OCI-LY7 (cell line): ENCODE measurements at regions not wholly inside any gene's neighbourhood (a gene's known extent, or its start where the extent isn't known, plus 50 kb on each side); places are given as distances from the start of the nearest gene placed in this dataset.
A peak's percentile ranks its signal among the peaks of the same experiment; 100 is the strongest.

Experiments used
- BruUV-seq: library from RNA; stranded (reverse); fragments of 400-500 nt; replicated peaks from 2 replicates; lab custom pipeline; 2021; lab: Mats Ljungman, UMichigan
- CTCF ChIA-PET: fragments of 300-600 bp; sonication (Branson Sonifier 250); formaldehyde crosslinking; loops from one replicate; lab custom pipeline; 2022; ENCODE audit warnings: antibody characterized with exemption; ENCODE audit not compliant: unreplicated experiment; lab: Charles Lee
- POLR2A ChIA-PET: fragments of 300-600 bp; sonication (Branson Sonifier 250); formaldehyde crosslinking; loops from one replicate; lab custom pipeline; 2022; ENCODE audit warnings: antibody characterized with exemption; lab: Charles Lee
- DNase-seq: peaks from one replicate; pipeline ENCODE4 v3.0.0-alpha.2; 2015; ENCODE audit warnings: low spot score
- H2AFZ ChIP-seq: fragments of 200-600 bp; sonication (generic), shearing (Covaris generic); 2 replicates; pipeline ENCODE4 v1.6.1; 2014; ENCODE audit warnings: mild to moderate bottlenecking, antibody characterized with exemption, low read length, moderate library complexity
- H3K27ac ChIP-seq: fragments of 200-600 bp; sonication (generic); 2 replicates; pipeline ENCODE4 v1.5.1; 2014; ENCODE audit warnings: mixed run types, low read depth, mild to moderate bottlenecking, moderate library complexity, low read length, inconsistent platforms; ENCODE audit not compliant: poor library complexity, severe bottlenecking
- H3K36me3 ChIP-seq: fragments of 200-600 bp; sonication (generic); 2 replicates; pipeline ENCODE4 v1.6.1; 2014; ENCODE audit warnings: mild to moderate bottlenecking, antibody characterized with exemption, low read length, moderate library complexity, mixed read lengths; ENCODE audit not compliant: insufficient read depth
- H3K4me1 ChIP-seq: fragments of 200-600 bp; sonication (generic); 2 replicates; pipeline ENCODE4 v1.5.1; 2014; ENCODE audit warnings: mild to moderate bottlenecking, low read length; ENCODE audit not compliant: insufficient read depth, poor library complexity, severe bottlenecking
- H3K4me2 ChIP-seq: fragments of 200-600 bp; sonication (generic); 2 replicates; pipeline ENCODE4 v1.6.1; 2014; ENCODE audit warnings: mild to moderate bottlenecking, low read length
- H3K4me3 ChIP-seq: fragments of 200-600 bp; sonication (generic); 2 replicates; pipeline ENCODE4 v1.5.1; 2014; ENCODE audit warnings: mild to moderate bottlenecking, low read depth, low read length; ENCODE audit not compliant: poor library complexity, severe bottlenecking
- H3K79me2 ChIP-seq: fragments of 200-600 bp; sonication (generic); 2 replicates; pipeline ENCODE4 v1.6.1; 2016; ENCODE audit warnings: low read depth, mild to moderate bottlenecking, low read length, moderate library complexity, mixed read lengths; ENCODE audit not compliant: insufficient read depth
- H3K9me2 ChIP-seq: fragments of 200-600 bp; sonication (generic); 2 replicates; pipeline ENCODE4 v1.6.1; 2016; ENCODE audit warnings: mild to moderate bottlenecking, low read length, mixed read lengths; ENCODE audit not compliant: insufficient read depth
- H3K9me3 ChIP-seq: fragments of 200-600 bp; sonication (generic); 2 replicates; pipeline ENCODE4 v1.6.1; 2014; ENCODE audit warnings: mild to moderate bottlenecking, mixed run types, low read length, mixed read lengths
- H4K20me1 ChIP-seq: fragments of 200-600 bp; sonication (generic); 2 replicates; pipeline ENCODE4 v1.6.1; 2014; ENCODE audit warnings: mild to moderate bottlenecking, antibody characterized with exemption, low read length, moderate library complexity, mixed read lengths; ENCODE audit not compliant: insufficient read depth
- EZH2phosphoT487 ChIP-seq: fragments of 200-600 bp; sonication (generic); IDR thresholded peaks from 2 replicates; pipeline ENCODE4 v1.6.1; 2018; ENCODE audit warnings: low read depth, borderline replicate concordance, mild to moderate bottlenecking, mixed run types, antibody characterized with exemption, low read length, moderate library complexity, mixed read lengths
- intact Hi-C: fragments of 100-400 bp; cut with micrococcal nuclease; formaldehyde crosslinking; loops from one replicate; pipeline ENCODE4 v1.10.0; 2022; ENCODE audit not compliant: unreplicated experiment
- TF ChIP-seq, protein P1 (sequence below): fragments of 200-600 bp; sonication (generic); conservative IDR thresholded peaks from 2 replicates; pipeline ENCODE4 v1.5.1; 2014; ENCODE audit warnings: mild to moderate bottlenecking, antibody characterized with exemption, low read length, moderate library complexity, mixed read lengths

DNA sequence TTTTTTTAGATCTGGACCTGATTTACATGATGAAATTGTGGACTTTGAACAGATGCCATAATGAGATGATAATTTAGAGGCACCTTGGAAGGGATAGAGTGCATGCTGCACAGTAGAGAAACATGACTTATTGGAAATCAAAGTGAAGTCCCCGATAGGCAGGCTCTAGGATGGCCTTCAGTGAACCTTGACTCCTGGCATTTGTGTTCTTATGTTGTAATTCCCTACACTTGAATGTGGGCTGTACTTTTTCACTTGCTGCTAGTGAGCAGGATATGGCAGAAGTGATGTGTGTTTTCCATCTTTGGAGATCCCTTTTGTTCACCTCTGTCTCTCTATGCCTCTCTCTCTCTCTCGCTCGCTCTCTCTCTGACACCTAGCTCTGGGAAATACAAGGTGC is 1614.6 kb downstream of the PCDH9 start:
- Histone ChIP-seq H3K27ac (no peak overlapping the region), H3K79me2 (no peaks in the 10 kb centered on the region), H3K9me2 (no peaks in the 10 kb centered on the region), H3K36me3 (no peaks in the 10 kb centered on the region), H4K20me1 (no peaks in the 10 kb centered on the region), H3K4me3 (no peak overlapping the region), H3K4me1 (no peaks in the 10 kb centered on the region), H3K9me3 (no peaks in the 10 kb centered on the region), H3K4me2 (no peak overlapping the region), H2AFZ (no peak overlapping the region)
- POLR2A ChIA-PET, result no interaction called here
- no TSS peak for BruUV-seq
- CTCF ChIA-PET, result no interaction called here
- intact Hi-C loops, result no loop called here
- no peak for DNase-seq
- TF ChIP-seq, protein P1, sequence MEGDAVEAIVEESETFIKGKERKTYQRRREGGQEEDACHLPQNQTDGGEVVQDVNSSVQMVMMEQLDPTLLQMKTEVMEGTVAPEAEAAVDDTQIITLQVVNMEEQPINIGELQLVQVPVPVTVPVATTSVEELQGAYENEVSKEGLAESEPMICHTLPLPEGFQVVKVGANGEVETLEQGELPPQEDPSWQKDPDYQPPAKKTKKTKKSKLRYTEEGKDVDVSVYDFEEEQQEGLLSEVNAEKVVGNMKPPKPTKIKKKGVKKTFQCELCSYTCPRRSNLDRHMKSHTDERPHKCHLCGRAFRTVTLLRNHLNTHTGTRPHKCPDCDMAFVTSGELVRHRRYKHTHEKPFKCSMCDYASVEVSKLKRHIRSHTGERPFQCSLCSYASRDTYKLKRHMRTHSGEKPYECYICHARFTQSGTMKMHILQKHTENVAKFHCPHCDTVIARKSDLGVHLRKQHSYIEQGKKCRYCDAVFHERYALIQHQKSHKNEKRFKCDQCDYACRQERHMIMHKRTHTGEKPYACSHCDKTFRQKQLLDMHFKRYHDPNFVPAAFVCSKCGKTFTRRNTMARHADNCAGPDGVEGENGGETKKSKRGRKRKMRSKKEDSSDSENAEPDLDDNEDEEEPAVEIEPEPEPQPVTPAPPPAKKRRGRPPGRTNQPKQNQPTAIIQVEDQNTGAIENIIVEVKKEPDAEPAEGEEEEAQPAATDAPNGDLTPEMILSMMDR, result no peak
- TF ChIP-seq EZH2phosphoT487, result no peak

DNA sequence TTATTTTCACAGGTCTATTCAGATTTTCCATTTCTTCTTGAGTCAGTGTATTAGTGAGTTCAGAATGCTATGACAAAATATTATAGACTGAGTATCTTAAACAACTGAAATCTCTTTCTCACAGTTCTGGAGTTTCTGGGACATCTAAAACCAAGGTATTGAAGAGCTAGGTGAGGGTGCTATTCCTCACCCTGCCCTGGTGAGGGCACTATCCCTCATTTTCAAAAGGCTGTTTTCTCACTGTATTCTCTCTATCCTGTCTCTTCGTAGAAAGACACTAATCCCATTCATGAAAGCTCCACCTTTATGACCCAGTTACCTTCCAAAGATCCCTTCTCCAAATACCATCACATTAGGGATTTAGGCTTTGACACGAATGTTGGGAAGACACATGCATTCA is 1617.1 kb downstream of the PCDH9 start:
- no peak overlapping the region for H2AFZ ChIP-seq
- ChIA-PET CTCF (no interaction called here), POLR2A (interaction anchor here (0.6 kb wide), 1 partner anchor 188 kb away, joined by 4 read pairs; no protein-coding TSS in a partner anchor)
- no peak overlapping the region for H3K27ac ChIP-seq
- intact Hi-C loops, result no loop called here
- no peak overlapping the region for H3K4me2 ChIP-seq
- H3K79me2 ChIP-seq, result no peaks in the 10 kb centered on the region
- no peak overlapping the region for H3K4me3 ChIP-seq
- no peaks in the 10 kb centered on the region for H3K9me3 ChIP-seq
- no peaks in the 10 kb centered on the region for H3K4me1 ChIP-seq
- no peaks in the 10 kb centered on the region for H3K36me3 ChIP-seq
- peak; percentile 12 for DNase-seq
- TF ChIP-seq, protein P1, result peak; percentile 75
- TF ChIP-seq EZH2phosphoT487, result no peak
- BruUV-seq, result no TSS peak
- no peaks in the 10 kb centered on the region for H4K20me1 ChIP-seq
- no peaks in the 10 kb centered on the region for H3K9me2 ChIP-seq

DNA sequence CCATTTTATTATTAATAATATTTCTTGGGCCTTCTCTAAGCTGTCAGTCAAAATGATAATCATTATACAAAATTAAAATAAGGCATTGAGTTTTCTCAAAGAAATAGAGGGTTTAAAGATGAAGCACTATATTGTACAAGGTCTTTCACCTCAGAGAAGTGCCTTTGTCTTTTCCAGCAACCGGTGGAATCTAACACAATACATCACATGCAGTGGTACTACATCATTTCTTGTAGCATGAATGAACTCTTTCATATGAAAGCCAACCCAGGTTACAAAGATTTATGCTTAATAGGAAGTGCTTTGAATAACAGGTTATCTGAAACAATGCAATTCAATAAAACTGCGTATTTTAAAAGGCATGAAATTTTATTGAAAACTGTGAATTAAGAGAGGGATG is 1620.8 kb downstream of the PCDH9 start:
- Histone ChIP-seq H3K9me2 (no peaks in the 10 kb centered on the region), H2AFZ (no peak overlapping the region), H3K27ac (no peak overlapping the region), H3K9me3 (no peaks in the 10 kb centered on the region), H3K4me3 (no peak overlapping the region), H3K4me1 (no peaks in the 10 kb centered on the region), H3K4me2 (no peak overlapping the region), H3K36me3 (no peaks in the 10 kb centered on the region), H4K20me1 (no peaks in the 10 kb centered on the region), H3K79me2 (no peaks in the 10 kb centered on the region)
- TF ChIP-seq, protein P1, result no peak
- no TSS peak for BruUV-seq
- DNase-seq, result no peak
- POLR2A ChIA-PET, result no interaction called here
- intact Hi-C loops, result no loop called here
- CTCF ChIA-PET, result no interaction called here
